GM12878 (cell line): ENCODE measurements at regions not wholly inside any gene's neighbourhood (a gene's known extent, or its start where the extent isn't known, plus 50 kb on each side); places are given as distances from the start of the nearest gene placed in this dataset.

Experiments
- ATAC-seq: fragments of 200-7000 bp; cut with Tn5 transposase; 3 replicates; pipeline ENCODE4 v1.9.1; 2020; ENCODE audit warnings: mild to moderate bottlenecking, moderate library complexity
- BruUV-seq: library from RNA; stranded (reverse); fragments of 400-500 nt; replicated peaks from 2 replicates; lab custom pipeline; 2021; lab: Mats Ljungman, UMichigan
- CTCF ChIA-PET: fragments of 300-600 bp; sonication (Branson Sonifier 250); formaldehyde crosslinking; extraction: SDS; loops from one replicate; lab custom pipeline; 2021; ENCODE audit warnings: inconsistent platforms; lab: Yijun Ruan, JAX
- POLR2A ChIA-PET: fragments of 350-600 bp; formaldehyde crosslinking; extraction: SDS; loops from one replicate; lab custom pipeline; 2021; ENCODE audit warnings: inconsistent platforms; lab: Charles Lee
- RAD21 ChIA-PET: fragments of 300-600 bp; sonication (Branson Sonifier 250); formaldehyde crosslinking; loops from one replicate; lab custom pipeline; 2023; ENCODE audit warnings: antibody characterized with exemption; ENCODE audit not compliant: unreplicated experiment; lab: Charles Lee
- SMC1A ChIA-PET: fragments of 300-600 bp; sonication (Branson Sonifier 250); formaldehyde crosslinking; loops from one replicate; lab custom pipeline; 2023; ENCODE audit not compliant: unreplicated experiment, uncharacterized antibody; lab: Charles Lee
- DNase-seq: peaks from one replicate; pipeline ENCODE4 v3.0.0-alpha.2; 2011; ENCODE audit warnings: low read depth, low spot score
- FAIRE-seq: peaks from 3 replicates; lab custom pipeline; 2011; peaks lifted over from hg19 to GRCh38; lab: Jason Lieb, UNC
- H2AFZ ChIP-seq: 2 replicates; pipeline ENCODE4 v1.6.0; 2011; ENCODE audit warnings: low read depth, low read length, control low read depth; ENCODE audit not compliant: control insufficient read depth
- H3K27ac ChIP-seq: 2 replicates; pipeline ENCODE4 v1.5.1; 2011; ENCODE audit warnings: control low read depth; ENCODE audit not compliant: control insufficient read depth, insufficient read depth
- H3K27me3 ChIP-seq, 2 experiments: replicated peaks in 1 of 2; 2 replicates each; pipeline versions ENCODE4 v1.6.0 to v1.6.1; 2011; ENCODE audit warnings: low read length in 1 of 2; ENCODE audit not compliant: control insufficient read depth in 2 of 2, insufficient read depth in 2 of 2
- H3K36me3 ChIP-seq, 2 experiments: 2 replicates each; pipeline ENCODE4 v1.5.1; 2011; ENCODE audit warnings: low read length in 1 of 2; ENCODE audit not compliant: control insufficient read depth in 2 of 2, insufficient read depth in 2 of 2
- H3K4me1 ChIP-seq: 2 replicates; pipeline ENCODE4 v1.6.1; 2011; ENCODE audit warnings: mild to moderate bottlenecking, low read length, moderate library complexity, mixed read lengths; ENCODE audit not compliant: control insufficient read depth, insufficient read depth
- H3K4me2 ChIP-seq: 2 replicates; pipeline ENCODE4 v1.6.0; 2011; ENCODE audit warnings: control low read depth; ENCODE audit not compliant: control insufficient read depth, insufficient read depth
- H3K4me3 ChIP-seq: fragments of 200-600 bp; sonication (generic); 2 replicates; pipeline ENCODE4 v1.5.1; 2016
- H3K79me2 ChIP-seq: 2 replicates; pipeline ENCODE4 v1.6.0; 2011; ENCODE audit warnings: low read length; ENCODE audit not compliant: control insufficient read depth, insufficient read depth
- H3K9ac ChIP-seq: 2 replicates; pipeline ENCODE4 v1.8.0; 2011; ENCODE audit warnings: low read length, control low read depth, mixed read lengths; ENCODE audit not compliant: control insufficient read depth, insufficient read depth
- H3K9me3 ChIP-seq: replicated peaks from 3 replicates; pipeline ENCODE4 v1.5.1; 2011; ENCODE audit warnings: mild to moderate bottlenecking, low read length; ENCODE audit not compliant: control insufficient read depth, insufficient read depth
- H4K20me1 ChIP-seq: 2 replicates; pipeline ENCODE4 v1.6.0; 2011; ENCODE audit not compliant: control insufficient read depth, insufficient read depth
- ATF7 ChIP-seq: fragments of 450-650 bp; IDR thresholded peaks from 2 replicates; pipeline ENCODE4 v1.6.1; 2016; ENCODE audit warnings: low read depth, mild to moderate bottlenecking
- BCL3 ChIP-seq: IDR thresholded peaks from 2 replicates; pipeline ENCODE4 v1.6.1; 2011; ENCODE audit warnings: borderline replicate concordance, low read depth, mild to moderate bottlenecking, moderate library complexity, low read length; ENCODE audit not compliant: insufficient read depth, poor library complexity, severe bottlenecking
- EGR1 ChIP-seq, 2 experiments: IDR thresholded peaks; 1 replicate in 1 of 2; 2 replicates in 1 of 2; pipeline ENCODE4 v1.6.1; 2011 to 2012; ENCODE audit warnings: low read depth in 2 of 2, low read length in 2 of 2, borderline replicate concordance in 1 of 2, mild to moderate bottlenecking in 1 of 2, moderate library complexity in 1 of 2
- GABPA ChIP-seq: IDR thresholded peaks from 2 replicates; pipeline ENCODE4 v1.6.1; 2014; ENCODE audit warnings: antibody characterized with exemption, low read depth, mild to moderate bottlenecking, inconsistent platforms
- IRF3 ChIP-seq: fragments of 450-650 bp; IDR thresholded peaks from 2 replicates; pipeline ENCODE4 v1.6.1; 2014; ENCODE audit warnings: mild to moderate bottlenecking
- IRF4 ChIP-seq: IDR thresholded peaks from 2 replicates; pipeline ENCODE4 v1.6.1; 2011; ENCODE audit warnings: low read depth, low read length
- JUND ChIP-seq: IDR thresholded peaks from 2 replicates; pipeline ENCODE4 v1.6.1; 2012; ENCODE audit warnings: low read depth, mild to moderate bottlenecking, low read length, improper control_type of control experiment, moderate library complexity
- NFIC ChIP-seq: IDR thresholded peaks from 2 replicates; pipeline ENCODE4 v1.6.1; 2012; ENCODE audit warnings: low read depth, mild to moderate bottlenecking, inconsistent platforms, low read length, moderate library complexity
- RELA ChIP-seq: fragments of 450-650 bp; IDR thresholded peaks from 2 replicates; pipeline ENCODE4 v1.8.0; 2014; ENCODE audit warnings: borderline replicate concordance; ENCODE audit not compliant: partially characterized antibody
- RUNX3 ChIP-seq: IDR thresholded peaks from 2 replicates; pipeline ENCODE4 v1.6.1; 2012; ENCODE audit warnings: low read length, inconsistent platforms
- WGBS: methylation state at CpG from one replicate; pipeline ENCODE4 v1.1.6; 2016; ENCODE audit warnings: low lambda C conversion rate; ENCODE audit not compliant: insufficient replicate concordance, insufficient coverage; ENCODE audit errors: missing lambda C conversion rate; 5-methylcytosine and 5-hydroxymethylcytosine counted together
- in situ Hi-C: fragments of 300-500 bp; cut with MboI; formaldehyde crosslinking; loops from 9 replicates; pipeline ENCODE4 v1.14.3; 2018; ENCODE audit warnings: mixed read lengths
- intact Hi-C: fragments of 100-400 bp; cut with micrococcal nuclease; formaldehyde crosslinking; loops from one replicate; pipeline ENCODE4 v1.14.2; 2022; ENCODE audit not compliant: unreplicated experiment

- ChIA-PET SMC1A (interaction anchor here (0.7 to 4.7 kb wide), 10 partner anchors 10 to 57 kb away, joined by 3 to 26 read pairs (median 4); no protein-coding TSS in a partner anchor), POLR2A (no interaction called here), CTCF (interaction anchor here (0.6 to 2.2 kb wide), 5 partner anchors 9 to 110 kb away, joined by 3 to 9 read pairs (median 3); no protein-coding TSS in a partner anchor), RAD21 (interaction anchor here (0.9 to 1.5 kb wide), 5 partner anchors 11 to 72 kb away, joined by 3 to 4 read pairs (median 4); no protein-coding TSS in a partner anchor)
- intact Hi-C loops (no loop called here), in situ Hi-C loops (no loop called here)
- Histone ChIP-seq H3K4me1 (no peaks in the 10 kb centered on the region), H3K27me3 (no peaks in the 10 kb centered on the region), H3K4me2 (no peak overlapping the region), H3K27ac (no peak overlapping the region), H3K9me3 (no peaks in the 10 kb centered on the region), H4K20me1 (no peaks in the 10 kb centered on the region), H2AFZ (no peak overlapping the region), H3K9ac (no peak overlapping the region), H3K4me3 (no peak overlapping the region), H3K79me2 (no peaks in the 10 kb centered on the region), H3K36me3 (no peaks in the 10 kb centered on the region)
- TF ChIP-seq GABPA (no peak), ATF7 (peak; percentile 45; the same call in 1 of the 2 replicates), IRF3 (no peak), RUNX3 (peak; percentile 27; the same call in 1 of the 2 replicates), JUND (no peak), NFIC (peak; percentile 26; the same call in 1 of the 2 replicates), RELA (no peak), EGR1 (IDR thresholded peaks at IDR 0.05; ENCODE audit: borderline replicate concordance in 1 of 2, low read depth in 2 of 2, low read length in 2 of 2) (no peak), BCL3 (no peak), IRF4 (no peak)
- ATAC-seq: no peak
- DNase-seq: no peak
- BruUV-seq: no TSS peak
- no peak for FAIRE-seq
- WGBS: 69% methylated on average over 5 of the region's 5 CpGs
Observed at GRCh38 chr14:65344011-65344410, 68.5 kb upstream of the FUT8 start.
